ENCODE measurements at regions not wholly inside any gene's neighbourhood (a gene's known extent, or its start where the extent isn't known, plus 50 kb on each side); places are given as distances from the start of the nearest gene placed in this dataset.

DNA sequence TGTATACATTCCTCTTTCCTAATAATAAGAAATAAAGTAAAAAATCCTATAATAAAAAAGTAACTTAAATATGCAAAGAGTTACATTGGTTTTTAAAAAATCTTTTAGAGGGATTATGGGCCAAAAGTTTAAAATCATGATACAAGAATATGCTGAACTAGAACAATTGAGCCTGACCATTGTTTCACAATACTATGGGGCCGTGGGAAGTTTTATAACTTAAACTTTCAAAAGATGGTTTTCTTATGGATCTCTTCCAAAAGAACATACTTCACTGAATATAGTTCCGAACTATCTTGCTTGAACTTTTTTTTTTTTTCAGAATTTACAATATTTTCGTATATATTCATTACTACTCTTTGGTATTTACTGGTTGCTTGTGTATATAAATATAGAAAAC lies 97.6 kb downstream of the NFKBIZ start:
- H3K79me2 ChIP-seq (ENCODE audit: insufficient read depth, low read length): no peaks in the 10 kb centered on the region
- H3K4me1 ChIP-seq (ENCODE audit: insufficient read depth, low read length): no peaks in the 10 kb centered on the region
- TF ChIP-seq EZH2 (IDR thresholded peaks at IDR 0.05; ENCODE audit: borderline replicate concordance, low read depth, low read length, severe bottlenecking): no peak
- TF ChIP-seq, protein P1, sequence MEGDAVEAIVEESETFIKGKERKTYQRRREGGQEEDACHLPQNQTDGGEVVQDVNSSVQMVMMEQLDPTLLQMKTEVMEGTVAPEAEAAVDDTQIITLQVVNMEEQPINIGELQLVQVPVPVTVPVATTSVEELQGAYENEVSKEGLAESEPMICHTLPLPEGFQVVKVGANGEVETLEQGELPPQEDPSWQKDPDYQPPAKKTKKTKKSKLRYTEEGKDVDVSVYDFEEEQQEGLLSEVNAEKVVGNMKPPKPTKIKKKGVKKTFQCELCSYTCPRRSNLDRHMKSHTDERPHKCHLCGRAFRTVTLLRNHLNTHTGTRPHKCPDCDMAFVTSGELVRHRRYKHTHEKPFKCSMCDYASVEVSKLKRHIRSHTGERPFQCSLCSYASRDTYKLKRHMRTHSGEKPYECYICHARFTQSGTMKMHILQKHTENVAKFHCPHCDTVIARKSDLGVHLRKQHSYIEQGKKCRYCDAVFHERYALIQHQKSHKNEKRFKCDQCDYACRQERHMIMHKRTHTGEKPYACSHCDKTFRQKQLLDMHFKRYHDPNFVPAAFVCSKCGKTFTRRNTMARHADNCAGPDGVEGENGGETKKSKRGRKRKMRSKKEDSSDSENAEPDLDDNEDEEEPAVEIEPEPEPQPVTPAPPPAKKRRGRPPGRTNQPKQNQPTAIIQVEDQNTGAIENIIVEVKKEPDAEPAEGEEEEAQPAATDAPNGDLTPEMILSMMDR (IDR thresholded peaks at IDR 0.05; ENCODE audit: borderline replicate concordance, extremely low read depth, low read length, poor library complexity, severe bottlenecking): no peak
- H3K4me2 ChIP-seq (ENCODE audit: insufficient read depth, low read length): no peak overlapping the region
- DNase-seq (no peak), ATAC-seq (ENCODE audit: insufficient read depth, low read depth) (no peak)
- H3K9me3 ChIP-seq (ENCODE audit: insufficient read depth, low read length, severe bottlenecking): no peaks in the 10 kb centered on the region
- H2AFZ ChIP-seq (ENCODE audit: low read depth, low read length): no peak overlapping the region
- peaks cover 3% of the 10 kb centered on the region for H3K27me3 ChIP-seq (ENCODE audit: insufficient read depth, low read length, poor library complexity)
- H3K4me3 ChIP-seq (ENCODE audit: low read depth in 1 of 2, low read length in 2 of 2): no peak overlapping the region
- no peaks in the 10 kb centered on the region for H4K20me1 ChIP-seq (ENCODE audit: insufficient read depth, low read length)
- H3K36me3 ChIP-seq (ENCODE audit: insufficient read depth, low read length): no peaks in the 10 kb centered on the region
- no peak overlapping the region for H3K9ac ChIP-seq (ENCODE audit: low read depth, low read length)
- H3K27ac ChIP-seq (ENCODE audit: low read length): no peak overlapping the region

DNA sequence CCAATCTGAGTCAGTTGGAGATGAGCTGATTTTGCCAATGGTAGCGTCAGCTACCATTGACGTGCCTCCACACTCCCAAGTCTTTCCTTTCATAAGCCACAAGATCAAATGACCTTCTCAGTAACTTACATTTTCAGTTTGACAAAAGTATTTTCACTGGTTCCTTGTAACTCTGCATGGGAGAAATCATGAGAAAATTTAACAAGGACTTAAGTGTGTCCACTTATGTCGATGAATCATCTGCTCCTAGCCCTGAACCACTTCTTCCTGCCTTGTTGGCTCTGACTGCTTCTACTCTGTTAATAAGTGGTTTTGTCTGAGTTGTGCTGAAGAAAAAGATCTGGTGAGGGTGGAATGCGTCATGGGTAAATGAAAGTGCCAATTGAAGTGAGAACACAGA lies 101.2 kb downstream of the NFKBIZ start:
- ATAC-seq (ENCODE audit: insufficient read depth, low read depth): no peak
- DNase-seq: no peak

DNA sequence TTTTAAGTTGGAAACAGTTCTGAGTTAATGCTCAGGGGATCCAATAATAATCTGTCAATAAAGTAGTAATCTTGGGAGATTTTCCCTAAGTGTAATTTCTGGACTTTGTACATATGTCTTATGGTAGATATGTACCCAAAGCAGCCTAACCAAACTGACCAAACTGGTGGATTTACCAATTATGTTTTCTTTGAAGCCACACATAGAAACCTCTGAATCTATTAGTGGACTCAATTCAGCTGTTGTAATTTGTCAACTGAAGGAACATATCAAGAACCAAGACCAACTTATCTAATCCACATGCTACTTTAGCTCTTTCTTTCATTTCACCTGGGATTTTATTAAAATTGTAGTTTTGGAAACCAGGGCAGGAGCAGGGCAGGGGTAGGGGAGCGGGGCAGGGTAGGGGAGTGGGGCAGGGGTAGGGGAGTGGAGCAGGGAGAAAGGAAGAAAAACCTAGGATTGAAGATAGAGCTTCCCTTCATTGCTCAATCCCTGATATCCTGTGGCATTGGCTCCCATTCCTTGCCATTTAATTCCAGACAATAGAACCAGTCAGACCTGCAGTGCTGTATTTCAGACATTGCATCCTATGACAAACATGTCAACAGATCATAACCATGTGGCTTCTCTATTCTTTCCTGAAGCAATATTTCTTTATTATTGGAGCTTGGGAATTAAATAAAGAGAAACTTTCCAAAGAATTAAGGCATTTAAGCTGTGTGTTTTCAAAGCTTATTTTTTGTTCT lies 101.8 kb downstream of the NFKBIZ start:
- no peak for ATAC-seq (ENCODE audit: insufficient read depth, low read depth)
- no peak for DNase-seq
- no peaks in the 10 kb centered on the region for H3K4me1 ChIP-seq (ENCODE audit: insufficient read depth, low read length)
- no peak overlapping the region for H3K27ac ChIP-seq (ENCODE audit: low read length)
- no peak overlapping the region for H3K4me3 ChIP-seq (ENCODE audit: low read depth in 1 of 2, low read length in 2 of 2)
- no peaks in the 10 kb centered on the region for H3K9me3 ChIP-seq (ENCODE audit: insufficient read depth, low read length, severe bottlenecking)
- no peak overlapping the region for H2AFZ ChIP-seq (ENCODE audit: low read depth, low read length)
- no peak overlapping the region for H3K4me2 ChIP-seq (ENCODE audit: insufficient read depth, low read length)
- no peaks in the 10 kb centered on the region for H3K27me3 ChIP-seq (ENCODE audit: insufficient read depth, low read length, poor library complexity)
- no peak overlapping the region for H3K9ac ChIP-seq (ENCODE audit: low read depth, low read length)
- TF ChIP-seq EZH2 (IDR thresholded peaks at IDR 0.05; ENCODE audit: borderline replicate concordance, low read depth, low read length, severe bottlenecking): no peak
- TF ChIP-seq, protein P1 (IDR thresholded peaks at IDR 0.05; ENCODE audit: borderline replicate concordance, extremely low read depth, low read length, poor library complexity, severe bottlenecking): no peak
- no peaks in the 10 kb centered on the region for H3K36me3 ChIP-seq (ENCODE audit: insufficient read depth, low read length)
- no peaks in the 10 kb centered on the region for H4K20me1 ChIP-seq (ENCODE audit: insufficient read depth, low read length)
- no peaks in the 10 kb centered on the region for H3K79me2 ChIP-seq (ENCODE audit: insufficient read depth, low read length)

More for the DNA sequence above, 101.2 kb downstream of the NFKBIZ start:
- H3K4me3 ChIP-seq (ENCODE audit: low read depth in 1 of 2, low read length in 2 of 2): no peak overlapping the region
- H3K79me2 ChIP-seq (ENCODE audit: insufficient read depth, low read length): no peaks in the 10 kb centered on the region
- no peaks in the 10 kb centered on the region for H3K36me3 ChIP-seq (ENCODE audit: insufficient read depth, low read length)
- H4K20me1 ChIP-seq (ENCODE audit: insufficient read depth, low read length): no peaks in the 10 kb centered on the region
- no peak overlapping the region for H3K9ac ChIP-seq (ENCODE audit: low read depth, low read length)
- TF ChIP-seq, protein P1 (IDR thresholded peaks at IDR 0.05; ENCODE audit: borderline replicate concordance, extremely low read depth, low read length, poor library complexity, severe bottlenecking): no peak
- TF ChIP-seq EZH2 (IDR thresholded peaks at IDR 0.05; ENCODE audit: borderline replicate concordance, low read depth, low read length, severe bottlenecking): no peak
- no peaks in the 10 kb centered on the region for H3K27me3 ChIP-seq (ENCODE audit: insufficient read depth, low read length, poor library complexity)
- H3K9me3 ChIP-seq (ENCODE audit: insufficient read depth, low read length, severe bottlenecking): no peaks in the 10 kb centered on the region
- H3K4me2 ChIP-seq (ENCODE audit: insufficient read depth, low read length): no peak overlapping the region
- no peak overlapping the region for H3K27ac ChIP-seq (ENCODE audit: low read length)
- H2AFZ ChIP-seq (ENCODE audit: low read depth, low read length): no peak overlapping the region
- H3K4me1 ChIP-seq (ENCODE audit: insufficient read depth, low read length): no peaks in the 10 kb centered on the region

All from DND-41 (cell line).